HepG2 (cell line): ENCODE measurements at regions not wholly inside any gene's neighbourhood (a gene's known extent, or its start where the extent isn't known, plus 50 kb on each side); places are given as distances from the start of the nearest gene placed in this dataset.

Experiments
- ATAC-seq: fragments of 200-7000 bp; cut with Tn5 transposase; 3 replicates; pipeline ENCODE4 v1.9.1; 2020; ENCODE audit warnings: mild to moderate bottlenecking, moderate library complexity
- BruUV-seq: library from RNA; stranded (reverse); fragments of 400-500 nt; replicated peaks from 2 replicates; lab custom pipeline; 2021; lab: Mats Ljungman, UMichigan
- CTCF ChIA-PET: fragments of 300-600 bp; formaldehyde crosslinking; extraction: SDS; loops from one replicate; lab custom pipeline; 2021; ENCODE audit warnings: low total read pairs, inconsistent platforms, low intra/inter-chr PET ratio; lab: Yijun Ruan, JAX
- POLR2A ChIA-PET: fragments of 350-600 bp; sonication (Branson Sonifier 250); formaldehyde crosslinking; loops from one replicate; lab custom pipeline; 2020; ENCODE audit warnings: antibody characterized with exemption, inconsistent platforms; lab: Yijun Ruan, JAX
- DNase-seq: peaks from one replicate; pipeline ENCODE4 v3.0.0-alpha.2; 2015; ENCODE audit warnings: low spot score
- FAIRE-seq: peaks from 3 replicates; lab custom pipeline; 2011; peaks lifted over from hg19 to GRCh38; lab: Jason Lieb, UNC
- H2AFZ ChIP-seq: one replicate; pipeline ENCODE4 v1.6.1; 2011; ENCODE audit warnings: low read length, inconsistent platforms
- H3K27ac ChIP-seq: fragments of 300-600 bp; 3 replicates; pipeline ENCODE4 v1.8.0; 2011; ENCODE audit warnings: mixed run types, mild to moderate bottlenecking, mixed read lengths, low read length, inconsistent platforms; ENCODE audit not compliant: insufficient read depth; ENCODE audit errors: extremely low read length
- H3K27me3 ChIP-seq, 2 experiments: fragments of 200-600 bp in 1 of 2; 2 replicates in 1 of 2; 3 replicates in 1 of 2; pipeline versions ENCODE4 v1.6.0 to v1.8.0; 2011; ENCODE audit warnings: low read length in 2 of 2, mild to moderate bottlenecking in 2 of 2, moderate library complexity in 2 of 2, inconsistent platforms in 1 of 2; ENCODE audit not compliant: insufficient read depth in 2 of 2, control insufficient read depth in 1 of 2
- H3K36me3 ChIP-seq, 2 experiments: fragments of 200-600 bp in 1 of 2; replicated peaks in 1 of 2; 2 replicates in 1 of 2; 3 replicates in 1 of 2; pipeline versions ENCODE4 v1.5.1 to v1.8.0; 2011; ENCODE audit warnings: low read length in 2 of 2, inconsistent platforms in 1 of 2; ENCODE audit not compliant: insufficient read depth in 2 of 2, control insufficient read depth in 1 of 2
- H3K4me1 ChIP-seq: 2 replicates; pipeline ENCODE4 v1.5.1; 2012; ENCODE audit warnings: low read length, inconsistent platforms; ENCODE audit not compliant: insufficient read depth
- H3K4me2 ChIP-seq: 2 replicates; pipeline ENCODE4 v1.6.0; 2011; ENCODE audit warnings: low read depth, low read length, inconsistent platforms
- H3K4me3 ChIP-seq, 3 experiments: fragments of 200-600 bp in 1 of 3; sonication (generic), shearing (Covaris generic) in 1 of 3; replicated peaks in 1 of 3; 2 replicates each; pipeline ENCODE4 v1.5.1; 2011 to 2016; ENCODE audit warnings: low read length in 3 of 3, inconsistent platforms in 2 of 3, low read depth in 2 of 3, mild to moderate bottlenecking in 2 of 3, control low read depth in 1 of 3, mixed read lengths in 1 of 3; ENCODE audit not compliant: insufficient read depth in 1 of 3
- H3K79me2 ChIP-seq: one replicate; pipeline ENCODE4 v1.6.1; 2011; ENCODE audit warnings: low read length, inconsistent platforms; ENCODE audit not compliant: insufficient read depth
- H3K9ac ChIP-seq: 2 replicates; pipeline ENCODE4 v1.6.0; 2011; ENCODE audit warnings: mild to moderate bottlenecking, low read depth, low read length, inconsistent platforms; ENCODE audit not compliant: insufficient read depth
- H3K9me3 ChIP-seq: 2 replicates; pipeline ENCODE4 v1.5.1; 2012; ENCODE audit warnings: mild to moderate bottlenecking, low read length
- H4K20me1 ChIP-seq: 2 replicates; pipeline ENCODE4 v1.6.0; 2011; ENCODE audit warnings: inconsistent platforms, mild to moderate bottlenecking, low read length, moderate library complexity; ENCODE audit not compliant: insufficient read depth
- ATRX ChIP-seq: sonication (generic); formaldehyde crosslinking; IDR thresholded peaks from 2 replicates; pipeline ENCODE4 v1.4.0; 2020; ENCODE audit warnings: missing genetic modification reagents, borderline replicate concordance
- DPF2 ChIP-seq: sonication (generic); formaldehyde crosslinking; IDR thresholded peaks from 2 replicates; pipeline ENCODE4 v1.4.0; 2020; ENCODE audit warnings: mild to moderate bottlenecking, low read depth, missing genetic modification reagents, borderline replicate concordance
- ELK4 ChIP-seq: sonication (generic); formaldehyde crosslinking; IDR thresholded peaks from 2 replicates; pipeline ENCODE4 v1.9.0; 2021; ENCODE audit warnings: missing genetic modification reagents, borderline replicate concordance
- FOXO4 ChIP-seq: sonication (generic); formaldehyde crosslinking; conservative IDR thresholded peaks from 2 replicates; pipeline ENCODE4 v1.8.1; 2023; ENCODE audit warnings: missing genetic modification reagents
- HOXA7 ChIP-seq: sonication (generic); formaldehyde crosslinking; IDR thresholded peaks from 2 replicates; pipeline ENCODE4 v1.8.1; 2022; ENCODE audit warnings: mild to moderate bottlenecking, missing genetic modification reagents, moderate library complexity
- JUNB ChIP-seq: sonication (generic); formaldehyde crosslinking; IDR thresholded peaks from 2 replicates; pipeline ENCODE4 v1.8.0; 2022; ENCODE audit warnings: missing genetic modification reagents, mild to moderate bottlenecking, borderline replicate concordance
- MIER2 ChIP-seq: IDR thresholded peaks from 2 replicates; pipeline ENCODE4 v1.6.1; 2016; ENCODE audit warnings: missing biosample characterization, missing genetic modification reagents
- PHB2 ChIP-seq: fragments of 450-650 bp; IDR thresholded peaks from 2 replicates; pipeline ENCODE4 v1.6.1; 2018; ENCODE audit not compliant: partially characterized antibody
- PLSCR1 ChIP-seq: sonication (generic); formaldehyde crosslinking; IDR thresholded peaks from 2 replicates; pipeline ENCODE4 v1.5.0; 2020; ENCODE audit warnings: missing genetic modification reagents, mild to moderate bottlenecking, borderline replicate concordance
- RAD21 ChIP-seq: fragments of 450-650 bp; formaldehyde crosslinking; IDR thresholded peaks from 2 replicates; pipeline ENCODE4 v1.5.0; 2020; ENCODE audit warnings: mild to moderate bottlenecking
- SNAPC5 ChIP-seq: sonication (generic); formaldehyde crosslinking; IDR thresholded peaks from 2 replicates; pipeline ENCODE4 v1.8.1; 2023; ENCODE audit warnings: mild to moderate bottlenecking, missing genetic modification reagents, borderline replicate concordance
- ZBTB2 ChIP-seq: sonication (generic); formaldehyde crosslinking; IDR thresholded peaks from 2 replicates; pipeline ENCODE4 v1.8.0; 2022; ENCODE audit warnings: low read depth, missing genetic modification reagents
- ZBTB49 ChIP-seq: sonication (generic); formaldehyde crosslinking; IDR thresholded peaks from 2 replicates; pipeline ENCODE4 v1.4.0; 2020; ENCODE audit warnings: missing genetic modification reagents, borderline replicate concordance
- ZNF326 ChIP-seq: sonication (generic); formaldehyde crosslinking; IDR thresholded peaks from 2 replicates; pipeline ENCODE4 v1.4.0; 2020; ENCODE audit warnings: missing genetic modification reagents, borderline replicate concordance
- ZNF383 ChIP-seq: sonication (generic); formaldehyde crosslinking; IDR thresholded peaks from 2 replicates; pipeline ENCODE4 v1.4.0; 2020; ENCODE audit warnings: missing genetic modification reagents, mild to moderate bottlenecking, borderline replicate concordance
- ZNF550 ChIP-seq: sonication (generic); formaldehyde crosslinking; IDR thresholded peaks from 2 replicates; pipeline ENCODE4 v1.4.0; 2020; ENCODE audit warnings: mild to moderate bottlenecking, missing genetic modification reagents, borderline replicate concordance
- ZNF557 ChIP-seq: sonication (generic); formaldehyde crosslinking; IDR thresholded peaks from 2 replicates; pipeline ENCODE4 v1.4.0; 2020; ENCODE audit warnings: missing genetic modification reagents
- ZNF674 ChIP-seq: sonication (generic); formaldehyde crosslinking; IDR thresholded peaks from 2 replicates; pipeline ENCODE4 v1.5.0; 2020; ENCODE audit warnings: low read depth, mild to moderate bottlenecking, missing genetic modification reagents
- ZNF777 ChIP-seq: sonication (generic); formaldehyde crosslinking; IDR thresholded peaks from 2 replicates; pipeline ENCODE4 v1.4.0; 2020; ENCODE audit warnings: missing genetic modification reagents
- WGBS: methylation state at CpG from one replicate; pipeline ENCODE4 v1.1.6; 2017; ENCODE audit warnings: low lambda C conversion rate; 5-methylcytosine and 5-hydroxymethylcytosine counted together
- in situ Hi-C: cut with HindIII; loops from 2 replicates; pipeline ENCODE4 v1.10.0; 2017; ENCODE audit warnings: low pct_unique_long_range_greater_than_20kb; ENCODE audit not compliant: extremely low pct_ligation_motif_present
- intact Hi-C: fragments of 100-400 bp; cut with micrococcal nuclease; formaldehyde crosslinking; loops from one replicate; pipeline ENCODE4 v1.10.0; 2022; ENCODE audit not compliant: unreplicated experiment

- Histone ChIP-seq H2AFZ (no peak overlapping the region), H3K9ac (no peak overlapping the region), H3K4me2 (no peak overlapping the region), H4K20me1 (no peaks in the 10 kb centered on the region), H3K4me1 (no peaks in the 10 kb centered on the region), H3K9me3 (no peaks in the 10 kb centered on the region), H3K27me3 (no peaks in the 10 kb centered on the region; a peak in 1 of 5 replicates), H3K79me2 (no peaks in the 10 kb centered on the region), H3K27ac (no peak overlapping the region), H3K36me3 (no peaks in the 10 kb centered on the region), H3K4me3 (no peak overlapping the region)
- BruUV-seq: no TSS peak
- CTCF ChIA-PET: no interaction called here
- intact Hi-C loops: no loop called here
- 57% methylated on average over 2 of the region's 2 CpGs for WGBS
- in situ Hi-C loops: no loop called here
- POLR2A ChIA-PET: no interaction called here
- no peak for ATAC-seq
- no peak for DNase-seq
- FAIRE-seq: no peak
- no peak for TF ChIP-seq ZNF674
- no peak for TF ChIP-seq ELK4 (CRISPR knock-in tag)
- TF ChIP-seq JUNB (CRISPR knock-in tag): no peak
- no peak for TF ChIP-seq PLSCR1 (CRISPR knock-in tag)
- TF ChIP-seq ZBTB2: no peak
- no peak for TF ChIP-seq ZNF777 (CRISPR knock-in tag)
- no peak for TF ChIP-seq FOXO4
- TF ChIP-seq ZBTB49 (CRISPR knock-in tag): no peak
- no peak for TF ChIP-seq ATRX
- TF ChIP-seq MIER2 (CRISPR knock-in tag): no peak
- TF ChIP-seq ZNF557: no peak
- TF ChIP-seq DPF2 (CRISPR knock-in tag): no peak
- no peak for TF ChIP-seq ZNF326 (CRISPR knock-in tag)
- no peak for TF ChIP-seq SNAPC5 (CRISPR knock-in tag)
- TF ChIP-seq ZNF383 (CRISPR knock-in tag): no peak
- TF ChIP-seq PHB2: no peak
- no peak for TF ChIP-seq RAD21
- no peak for TF ChIP-seq HOXA7 (CRISPR knock-in tag)
- TF ChIP-seq ZNF550: no peak
Observed at GRCh38 chr4:189374176-189374575, 566.5 kb upstream of the FRG1 start.
